NCI-H187 treated with DMSO at 0.1 percent for 48 hours (cell line): ENCODE measurements at regions not wholly inside any gene's neighbourhood (a gene's known extent, or its start where the extent isn't known, plus 50 kb on each side); places are given as distances from the start of the nearest gene placed in this dataset.

Source experiments
- DNase-seq: peaks from one replicate; lab custom pipeline; 2025; lab: John Stamatoyannopoulos, UW

- DNase-seq: no peak
These were observed 303.9 kb downstream of the TENT4A start for GRCh38 chr5:7016999-7017747.

DNA sequence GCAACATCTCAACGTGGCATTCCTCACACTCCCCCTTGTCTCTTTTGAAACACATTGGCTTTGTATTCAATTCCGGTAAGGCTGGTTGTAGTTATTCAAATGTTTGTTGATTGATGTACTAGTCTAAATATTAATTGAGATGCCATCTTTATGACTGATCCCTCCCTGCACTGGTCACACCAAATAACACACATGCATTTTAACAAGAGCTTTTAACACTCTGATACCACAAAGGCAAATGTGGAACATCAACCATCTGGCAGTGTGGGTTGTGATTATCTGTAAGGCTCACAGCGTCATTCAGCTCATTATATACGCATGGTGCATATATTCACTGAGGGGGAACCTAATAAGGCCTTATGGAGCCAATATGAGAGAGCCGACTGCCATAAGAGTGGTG is 305.0 kb downstream of the TENT4A start:
- DNase-seq: no peak

GRCh38 chr5:7018601-7019000 is 305.4 kb downstream of the TENT4A start:
- no peak for DNase-seq

DNA sequence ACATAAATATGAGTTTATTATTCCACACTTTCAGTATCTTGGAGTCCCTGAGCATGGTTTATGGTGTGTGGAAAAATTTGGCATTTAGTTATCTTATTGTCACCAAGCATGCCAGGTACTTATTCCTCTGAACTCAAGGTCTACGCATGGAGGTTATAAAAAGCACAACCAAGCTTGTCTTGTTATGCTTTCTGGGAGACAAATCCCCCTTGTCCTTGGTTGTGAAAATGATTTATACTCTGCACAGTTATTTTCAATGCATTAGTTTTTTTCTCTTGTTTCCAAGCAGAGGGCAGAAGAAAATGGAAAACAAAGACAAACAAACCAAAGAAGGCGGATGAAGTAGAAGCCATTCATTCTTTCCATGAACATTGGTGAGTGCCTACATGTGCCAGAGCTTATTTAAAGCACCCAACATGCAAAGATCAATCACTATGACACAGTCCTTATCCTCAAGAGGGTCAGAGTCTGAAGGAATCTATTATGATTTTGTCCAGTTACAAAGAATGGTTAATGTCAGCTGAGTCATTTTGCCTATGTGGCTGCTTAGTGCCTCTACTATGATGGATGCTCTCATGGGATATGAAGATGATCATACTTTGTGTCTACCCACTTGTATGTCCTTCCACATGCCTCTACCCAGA is 323.1 kb downstream of the TENT4A start:
- DNase-seq: no peak

- no peak for DNase-seq
These were observed 325.8 kb downstream of the TENT4A start for GRCh38 chr5:7039074-7039473.

- no peak for DNase-seq
These were observed 326.9 kb downstream of the TENT4A start for GRCh38 chr5:7040111-7040510.

DNA sequence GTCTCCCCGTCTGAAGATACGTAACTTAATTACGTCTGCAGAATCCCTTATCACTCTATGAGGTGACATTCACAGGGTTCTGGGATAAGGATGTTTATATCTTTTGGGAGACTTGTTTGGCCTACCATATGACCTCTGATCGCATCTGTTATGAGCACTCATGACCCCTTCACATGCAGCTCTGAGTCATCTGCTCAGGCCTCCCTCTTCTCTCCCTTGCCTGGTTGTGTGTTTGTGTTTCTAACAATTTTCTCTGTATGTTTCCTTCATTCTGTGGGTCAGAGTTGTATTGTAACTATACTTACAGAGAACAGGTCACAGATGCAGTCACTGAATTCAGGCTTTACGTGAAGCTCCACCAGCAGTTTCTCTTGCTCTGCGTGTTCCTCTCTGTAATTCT is 330.6 kb downstream of the TENT4A start:
- no peak for DNase-seq

- no peak for DNase-seq
These were observed 334.5 kb downstream of the TENT4A start for GRCh38 chr5:7047511-7048261.

DNA sequence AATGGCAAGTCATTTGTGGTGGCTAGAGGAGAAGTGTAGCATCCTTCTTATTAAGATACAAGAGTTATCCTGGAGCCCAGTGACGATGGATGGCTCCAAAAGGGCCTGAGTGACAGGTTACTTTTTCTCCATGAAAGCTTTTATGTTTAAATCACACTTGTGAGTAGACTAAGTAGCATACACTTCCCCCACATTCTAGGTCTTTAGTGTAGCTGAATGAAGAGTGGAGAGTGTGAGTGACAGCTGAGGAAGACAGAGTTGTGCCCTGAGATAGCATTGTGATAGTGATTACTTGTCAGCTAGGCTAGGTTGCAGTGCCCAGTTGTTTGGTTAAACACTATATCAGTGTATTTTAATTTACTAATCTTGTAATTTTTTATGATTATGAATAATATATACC is 337.8 kb downstream of the TENT4A start:
- no peak for DNase-seq

- DNase-seq: no peak
These were observed 339.9 kb downstream of the TENT4A start for GRCh38 chr5:7053125-7053524.

DNA sequence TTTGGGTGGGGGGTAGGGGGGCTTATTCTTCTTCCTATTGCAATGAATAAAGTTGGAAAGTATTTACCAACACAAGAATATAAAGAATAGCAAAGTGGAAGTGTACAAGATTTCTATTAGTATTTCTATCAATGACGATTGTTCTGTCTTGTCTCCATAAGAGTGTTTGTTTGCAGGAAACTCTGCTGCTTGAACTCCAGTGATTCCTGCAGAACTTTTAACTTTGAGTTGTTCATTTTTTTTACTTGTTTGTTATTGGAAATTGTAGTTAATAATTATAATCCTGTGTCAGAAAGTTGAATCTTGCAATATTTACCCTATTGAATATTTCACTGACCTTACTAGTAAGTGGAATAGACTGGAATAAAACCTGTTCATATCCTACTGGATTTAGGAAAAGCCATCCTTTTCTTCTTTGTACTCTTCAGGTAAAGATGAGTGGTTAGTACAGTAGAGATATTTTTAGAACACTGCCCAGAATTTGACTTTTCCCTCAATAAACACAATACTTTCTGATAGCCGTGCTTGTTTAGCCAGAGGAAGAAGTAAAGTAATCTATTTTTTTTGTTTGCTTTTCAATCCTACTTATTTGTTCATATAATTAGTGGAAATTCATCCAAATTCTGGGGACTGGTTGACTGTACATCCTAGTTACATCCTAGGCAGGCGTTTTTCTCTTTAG is 340.4 kb downstream of the TENT4A start:
- no peak for DNase-seq

DNA sequence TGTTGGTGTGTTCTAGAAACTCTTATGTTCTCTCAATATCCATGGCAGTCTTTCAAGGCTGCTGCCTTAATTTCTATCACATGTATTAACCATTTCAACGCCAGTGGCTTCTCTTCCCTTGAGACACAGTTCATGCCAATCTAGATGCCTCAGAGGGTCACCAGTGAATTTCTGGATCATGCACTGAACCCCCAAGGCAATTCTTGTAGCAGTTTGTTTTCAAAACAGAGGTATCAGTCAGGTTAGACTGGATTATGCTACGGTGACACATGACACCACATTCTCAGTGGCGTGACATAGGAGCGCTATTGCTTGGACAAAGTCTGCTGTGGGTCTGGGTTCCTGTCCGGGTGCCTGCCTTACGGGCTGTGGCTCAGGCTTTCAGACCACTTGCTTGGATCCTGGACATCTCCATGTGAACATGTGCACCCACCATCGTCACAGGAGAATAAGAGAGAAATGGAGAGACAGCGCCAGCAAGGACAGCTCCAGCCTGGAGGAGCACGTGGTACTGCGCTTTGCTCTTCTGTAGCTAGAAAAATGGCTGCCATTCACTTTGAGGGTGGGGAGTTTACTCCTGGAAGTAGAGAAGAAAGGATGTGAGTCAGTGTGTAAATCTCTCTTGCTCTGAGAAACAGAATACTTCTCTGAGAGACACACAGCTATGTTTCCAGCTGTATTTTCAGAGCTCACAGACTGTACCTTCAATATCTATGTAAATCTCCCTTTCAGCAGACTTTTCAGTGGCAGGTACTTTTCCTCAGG is 329.3 kb upstream of the ADCY2 start:
- DNase-seq: no peak

DNA sequence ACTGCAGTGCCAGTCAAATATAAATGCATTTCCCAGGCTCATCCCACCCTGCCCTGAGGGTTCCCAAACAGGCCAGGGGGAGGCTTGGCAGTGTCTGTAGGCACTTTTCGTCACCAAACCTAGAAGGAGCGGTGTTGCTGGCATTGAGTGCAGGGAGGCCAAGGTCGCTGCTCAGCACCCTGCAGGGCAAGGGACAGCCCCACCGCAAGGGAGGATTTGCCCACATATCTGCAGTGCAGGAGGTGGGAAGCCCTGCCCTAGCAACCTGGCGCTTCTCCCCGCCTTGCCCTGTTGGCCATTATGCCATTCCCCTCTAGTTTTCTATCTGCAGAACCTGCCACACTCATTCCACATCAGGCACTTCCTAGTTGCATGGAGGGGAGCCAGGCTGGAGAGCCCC is 327.8 kb upstream of the ADCY2 start:
- DNase-seq: no peak

GRCh38 chr5:7068899-7069298 is 327.0 kb upstream of the ADCY2 start:
- no peak for DNase-seq

GRCh38 chr5:7072188-7072587 is 323.8 kb upstream of the ADCY2 start:
- no peak for DNase-seq

GRCh38 chr5:7073666-7074065 is 322.3 kb upstream of the ADCY2 start:
- no peak for DNase-seq

GRCh38 chr5:7074176-7074575 is 321.8 kb upstream of the ADCY2 start:
- DNase-seq: no peak

GRCh38 chr5:7075470-7075869 is 320.5 kb upstream of the ADCY2 start:
- DNase-seq: no peak

GRCh38 chr5:7078101-7078500 is 317.8 kb upstream of the ADCY2 start:
- DNase-seq: no peak

GRCh38 chr5:7078901-7079300 is 317.0 kb upstream of the ADCY2 start:
- DNase-seq: no peak

DNA sequence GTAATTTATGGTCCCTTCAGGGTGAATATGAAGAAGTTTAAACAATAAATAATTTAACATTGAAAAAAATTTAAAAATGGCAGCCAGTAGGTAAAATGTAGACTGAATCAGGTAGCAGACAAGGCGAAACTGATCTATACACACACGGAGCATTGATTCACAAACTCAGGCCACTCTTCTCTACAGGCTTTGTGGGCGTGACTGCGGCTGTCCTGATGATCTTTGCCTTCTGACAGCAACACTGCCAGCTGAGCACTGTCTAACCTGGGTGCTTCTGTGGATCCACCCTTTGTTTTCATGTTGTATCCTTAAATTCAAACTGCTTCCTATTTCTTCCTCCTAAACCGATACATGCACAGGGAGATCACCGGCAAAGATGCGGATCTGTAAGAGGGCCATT is 315.4 kb upstream of the ADCY2 start:
- no peak for DNase-seq
